OCI-LY7 (cell line): ENCODE measurements at regions not wholly inside any gene's neighbourhood (a gene's known extent, or its start where the extent isn't known, plus 50 kb on each side); places are given as distances from the start of the nearest gene placed in this dataset.

Experiments used
- BruUV-seq: library from RNA; stranded (reverse); fragments of 400-500 nt; replicated peaks from 2 replicates; lab custom pipeline; 2021; lab: Mats Ljungman, UMichigan
- CTCF ChIA-PET: fragments of 300-600 bp; sonication (Branson Sonifier 250); formaldehyde crosslinking; loops from one replicate; lab custom pipeline; 2022; ENCODE audit warnings: antibody characterized with exemption; ENCODE audit not compliant: unreplicated experiment; lab: Charles Lee
- POLR2A ChIA-PET: fragments of 300-600 bp; sonication (Branson Sonifier 250); formaldehyde crosslinking; loops from one replicate; lab custom pipeline; 2022; ENCODE audit warnings: antibody characterized with exemption; lab: Charles Lee
- DNase-seq: peaks from one replicate; pipeline ENCODE4 v3.0.0-alpha.2; 2015; ENCODE audit warnings: low spot score
- H2AFZ ChIP-seq: fragments of 200-600 bp; sonication (generic), shearing (Covaris generic); 2 replicates; pipeline ENCODE4 v1.6.1; 2014; ENCODE audit warnings: mild to moderate bottlenecking, antibody characterized with exemption, low read length, moderate library complexity
- H3K27ac ChIP-seq: fragments of 200-600 bp; sonication (generic); 2 replicates; pipeline ENCODE4 v1.5.1; 2014; ENCODE audit warnings: mixed run types, low read depth, mild to moderate bottlenecking, moderate library complexity, low read length, inconsistent platforms; ENCODE audit not compliant: poor library complexity, severe bottlenecking
- H3K36me3 ChIP-seq: fragments of 200-600 bp; sonication (generic); 2 replicates; pipeline ENCODE4 v1.6.1; 2014; ENCODE audit warnings: mild to moderate bottlenecking, antibody characterized with exemption, low read length, moderate library complexity, mixed read lengths; ENCODE audit not compliant: insufficient read depth
- H3K4me1 ChIP-seq: fragments of 200-600 bp; sonication (generic); 2 replicates; pipeline ENCODE4 v1.5.1; 2014; ENCODE audit warnings: mild to moderate bottlenecking, low read length; ENCODE audit not compliant: insufficient read depth, poor library complexity, severe bottlenecking
- H3K4me2 ChIP-seq: fragments of 200-600 bp; sonication (generic); 2 replicates; pipeline ENCODE4 v1.6.1; 2014; ENCODE audit warnings: mild to moderate bottlenecking, low read length
- H3K4me3 ChIP-seq: fragments of 200-600 bp; sonication (generic); 2 replicates; pipeline ENCODE4 v1.5.1; 2014; ENCODE audit warnings: mild to moderate bottlenecking, low read depth, low read length; ENCODE audit not compliant: poor library complexity, severe bottlenecking
- H3K79me2 ChIP-seq: fragments of 200-600 bp; sonication (generic); 2 replicates; pipeline ENCODE4 v1.6.1; 2016; ENCODE audit warnings: low read depth, mild to moderate bottlenecking, low read length, moderate library complexity, mixed read lengths; ENCODE audit not compliant: insufficient read depth
- H3K9me2 ChIP-seq: fragments of 200-600 bp; sonication (generic); 2 replicates; pipeline ENCODE4 v1.6.1; 2016; ENCODE audit warnings: mild to moderate bottlenecking, low read length, mixed read lengths; ENCODE audit not compliant: insufficient read depth
- H3K9me3 ChIP-seq: fragments of 200-600 bp; sonication (generic); 2 replicates; pipeline ENCODE4 v1.6.1; 2014; ENCODE audit warnings: mild to moderate bottlenecking, mixed run types, low read length, mixed read lengths
- H4K20me1 ChIP-seq: fragments of 200-600 bp; sonication (generic); 2 replicates; pipeline ENCODE4 v1.6.1; 2014; ENCODE audit warnings: mild to moderate bottlenecking, antibody characterized with exemption, low read length, moderate library complexity, mixed read lengths; ENCODE audit not compliant: insufficient read depth
- CTCF ChIP-seq: fragments of 200-600 bp; sonication (generic); conservative IDR thresholded peaks from 2 replicates; pipeline ENCODE4 v1.5.1; 2014; ENCODE audit warnings: mild to moderate bottlenecking, antibody characterized with exemption, low read length, moderate library complexity, mixed read lengths
- EZH2phosphoT487 ChIP-seq: fragments of 200-600 bp; sonication (generic); IDR thresholded peaks from 2 replicates; pipeline ENCODE4 v1.6.1; 2018; ENCODE audit warnings: low read depth, borderline replicate concordance, mild to moderate bottlenecking, mixed run types, antibody characterized with exemption, low read length, moderate library complexity, mixed read lengths
- intact Hi-C: fragments of 100-400 bp; cut with micrococcal nuclease; formaldehyde crosslinking; loops from one replicate; pipeline ENCODE4 v1.10.0; 2022; ENCODE audit not compliant: unreplicated experiment

- Histone ChIP-seq H3K79me2 (no peaks in the 10 kb centered on the region), H3K27ac (no peak overlapping the region), H3K4me2 (no peak overlapping the region), H3K36me3 (no peaks in the 10 kb centered on the region), H3K9me3 (no peaks in the 10 kb centered on the region), H2AFZ (no peak overlapping the region), H4K20me1 (no peaks in the 10 kb centered on the region), H3K9me2 (no peaks in the 10 kb centered on the region), H3K4me3 (no peak overlapping the region), H3K4me1 (no peaks in the 10 kb centered on the region)
- ChIA-PET CTCF (interaction anchor here (1.0 kb wide), 1 partner anchor 10 kb away, joined by 3 read pairs; no protein-coding TSS in a partner anchor), POLR2A (no interaction called here)
- BruUV-seq: no TSS peak
- intact Hi-C loops: no loop called here
- TF ChIP-seq CTCF (no peak), EZH2phosphoT487 (no peak)
- DNase-seq: no peak
Measured at GRCh38 chr10:30762620-30763019, 133.1 kb upstream of the LYZL2 start.

GRCh38 chr10:30759423-30759822 is 129.9 kb upstream of the LYZL2 start:
- Histone ChIP-seq H3K4me2 (no peak overlapping the region), H3K9me3 (no peaks in the 10 kb centered on the region), H3K4me3 (no peak overlapping the region), H3K79me2 (no peaks in the 10 kb centered on the region), H3K4me1 (no peaks in the 10 kb centered on the region), H4K20me1 (no peaks in the 10 kb centered on the region), H3K36me3 (no peaks in the 10 kb centered on the region), H2AFZ (no peak overlapping the region), H3K27ac (no peak overlapping the region), H3K9me2 (no peaks in the 10 kb centered on the region)
- intact Hi-C loops: no loop called here
- DNase-seq: no peak
- ChIA-PET POLR2A (interaction anchor here (0.7 kb wide), 2 partner anchors 16 to 362 kb away, joined by 4 to 6 read pairs; no protein-coding TSS in a partner anchor), CTCF (no interaction called here)
- BruUV-seq: no TSS peak
- TF ChIP-seq EZH2phosphoT487 (no peak), CTCF (no peak)

- H3K36me3 ChIP-seq: no peaks in the 10 kb centered on the region
- TF ChIP-seq EZH2phosphoT487: no peak
- no peak for TF ChIP-seq CTCF
- BruUV-seq: no TSS peak
- ChIA-PET POLR2A (interaction anchor here (0.7 kb wide), 1 partner anchor 38 kb away, joined by 3 read pairs; no protein-coding TSS in a partner anchor), CTCF (no interaction called here)
- H3K9me2 ChIP-seq: no peaks in the 10 kb centered on the region
- H3K27ac ChIP-seq: no peak overlapping the region
- no peaks in the 10 kb centered on the region for H4K20me1 ChIP-seq
- H3K9me3 ChIP-seq: no peaks in the 10 kb centered on the region
- H3K4me1 ChIP-seq: no peaks in the 10 kb centered on the region
- H3K4me3 ChIP-seq: no peak overlapping the region
- DNase-seq: no peak
- intact Hi-C loops: no loop called here
- no peak overlapping the region for H3K4me2 ChIP-seq
- H3K79me2 ChIP-seq: no peaks in the 10 kb centered on the region
- no peak overlapping the region for H2AFZ ChIP-seq
Measured at GRCh38 chr10:30758338-30758737, 128.8 kb upstream of the LYZL2 start.
